ENCODE measurements at regions not wholly inside any gene's neighbourhood (a gene's known extent, or its start where the extent isn't known, plus 50 kb on each side); places are given as distances from the start of the nearest gene placed in this dataset.

- intact Hi-C loops (cut with micrococcal nuclease; ENCODE audit: unreplicated experiment), result no loop called here
- DNase-seq (ENCODE audit: low spot score), result no peak
- H3K27ac ChIP-seq (ENCODE audit: low read depth, low read length, poor library complexity, severe bottlenecking), result no peak overlapping the region
- CTCF ChIA-PET, result no interaction called here
- H3K36me3 ChIP-seq (ENCODE audit: insufficient read depth, low read length, poor library complexity, severe bottlenecking), result no peaks in the 10 kb centered on the region
- no peaks in the 10 kb centered on the region for H3K27me3 ChIP-seq (replicated peaks; ENCODE audit: insufficient read depth, low read depth, low read length, poor library complexity)
- POLR2A ChIA-PET (ENCODE audit: low non-redundant PET), result interaction anchor here (0.8 kb wide), 1 partner anchor 246 kb away, joined by 4 read pairs; no protein-coding TSS in a partner anchor
- TF ChIP-seq, protein P1, sequence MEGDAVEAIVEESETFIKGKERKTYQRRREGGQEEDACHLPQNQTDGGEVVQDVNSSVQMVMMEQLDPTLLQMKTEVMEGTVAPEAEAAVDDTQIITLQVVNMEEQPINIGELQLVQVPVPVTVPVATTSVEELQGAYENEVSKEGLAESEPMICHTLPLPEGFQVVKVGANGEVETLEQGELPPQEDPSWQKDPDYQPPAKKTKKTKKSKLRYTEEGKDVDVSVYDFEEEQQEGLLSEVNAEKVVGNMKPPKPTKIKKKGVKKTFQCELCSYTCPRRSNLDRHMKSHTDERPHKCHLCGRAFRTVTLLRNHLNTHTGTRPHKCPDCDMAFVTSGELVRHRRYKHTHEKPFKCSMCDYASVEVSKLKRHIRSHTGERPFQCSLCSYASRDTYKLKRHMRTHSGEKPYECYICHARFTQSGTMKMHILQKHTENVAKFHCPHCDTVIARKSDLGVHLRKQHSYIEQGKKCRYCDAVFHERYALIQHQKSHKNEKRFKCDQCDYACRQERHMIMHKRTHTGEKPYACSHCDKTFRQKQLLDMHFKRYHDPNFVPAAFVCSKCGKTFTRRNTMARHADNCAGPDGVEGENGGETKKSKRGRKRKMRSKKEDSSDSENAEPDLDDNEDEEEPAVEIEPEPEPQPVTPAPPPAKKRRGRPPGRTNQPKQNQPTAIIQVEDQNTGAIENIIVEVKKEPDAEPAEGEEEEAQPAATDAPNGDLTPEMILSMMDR (conservative IDR thresholded peaks at IDR 0.05; ENCODE audit: low read depth, low read length), result no peak
- no peak for TF ChIP-seq EZH2 (IDR thresholded peaks at IDR 0.05; ENCODE audit: borderline replicate concordance, low read depth, low read length, poor library complexity, severe bottlenecking)
- no TSS peak for BruUV-seq (replicated peaks)
- H3K4me3 ChIP-seq (ENCODE audit: low read depth, low read length, poor library complexity, severe bottlenecking), result no peak overlapping the region
- no peaks in the 10 kb centered on the region for H3K4me1 ChIP-seq (ENCODE audit: insufficient read depth, low read length, poor library complexity, severe bottlenecking)
- H3K9me3 ChIP-seq (ENCODE audit: low read depth, low read length, poor library complexity, severe bottlenecking), result no peaks in the 10 kb centered on the region
Observed at GRCh38 chr6:139514819-139515218, 140.4 kb upstream of the CITED2 start.

DNA sequence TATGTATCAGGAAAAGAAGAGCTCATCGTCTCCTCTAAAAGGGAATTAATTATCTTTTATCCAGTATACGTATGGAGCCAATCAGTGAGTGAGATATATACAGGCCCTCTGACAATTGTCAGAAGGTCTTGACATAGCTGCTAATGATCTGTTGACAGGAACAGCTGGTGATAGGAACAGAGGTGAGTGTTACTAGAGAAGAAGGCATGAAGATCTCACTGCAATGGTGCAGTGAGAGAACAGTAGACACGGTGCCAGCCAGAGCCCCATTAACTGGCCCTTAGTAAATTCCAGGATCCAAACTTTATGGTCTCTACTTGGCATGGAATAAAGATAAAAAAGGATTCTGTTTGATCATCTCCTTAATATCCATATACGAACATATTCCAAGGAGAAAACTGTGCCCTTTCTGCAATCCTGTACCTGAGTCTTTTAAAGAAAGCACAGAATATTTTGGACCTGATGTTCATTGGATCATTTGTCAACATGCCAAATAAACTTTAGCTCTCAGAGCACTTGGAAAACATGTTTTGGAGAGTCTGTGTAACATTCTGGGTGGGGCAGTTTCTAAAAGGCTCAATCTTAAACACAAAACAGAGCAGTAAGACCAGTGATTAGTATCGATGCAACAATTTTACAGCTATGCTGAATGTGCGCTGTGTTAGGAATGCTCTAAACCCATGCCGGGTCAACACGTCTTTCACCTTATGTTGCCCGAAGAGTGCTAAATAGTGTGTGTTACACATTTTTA, 135.8 kb upstream of the CITED2 start:
- Histone ChIP-seq H3K9me3 (ENCODE audit: low read depth, low read length, poor library complexity, severe bottlenecking) (no peaks in the 10 kb centered on the region), H3K4me3 (ENCODE audit: low read depth, low read length, poor library complexity, severe bottlenecking) (no peak overlapping the region), H3K27me3 (replicated peaks; ENCODE audit: insufficient read depth, low read depth, low read length, poor library complexity) (no peaks in the 10 kb centered on the region), H3K4me1 (ENCODE audit: insufficient read depth, low read length, poor library complexity, severe bottlenecking) (no peaks in the 10 kb centered on the region), H3K36me3 (ENCODE audit: insufficient read depth, low read length, poor library complexity, severe bottlenecking) (no peaks in the 10 kb centered on the region), H3K27ac (ENCODE audit: low read depth, low read length, poor library complexity, severe bottlenecking) (no peak overlapping the region)
- TF ChIP-seq, protein P1 (conservative IDR thresholded peaks at IDR 0.05; ENCODE audit: low read depth, low read length), result no peak
- no peak for TF ChIP-seq EZH2 (IDR thresholded peaks at IDR 0.05; ENCODE audit: borderline replicate concordance, low read depth, low read length, poor library complexity, severe bottlenecking)
- BruUV-seq (replicated peaks), result no TSS peak
- POLR2A ChIA-PET (ENCODE audit: low non-redundant PET), result no interaction called here
- CTCF ChIA-PET, result no interaction called here
- DNase-seq (ENCODE audit: low spot score), result no peak
- intact Hi-C loops (cut with micrococcal nuclease; ENCODE audit: unreplicated experiment), result no loop called here

DNA sequence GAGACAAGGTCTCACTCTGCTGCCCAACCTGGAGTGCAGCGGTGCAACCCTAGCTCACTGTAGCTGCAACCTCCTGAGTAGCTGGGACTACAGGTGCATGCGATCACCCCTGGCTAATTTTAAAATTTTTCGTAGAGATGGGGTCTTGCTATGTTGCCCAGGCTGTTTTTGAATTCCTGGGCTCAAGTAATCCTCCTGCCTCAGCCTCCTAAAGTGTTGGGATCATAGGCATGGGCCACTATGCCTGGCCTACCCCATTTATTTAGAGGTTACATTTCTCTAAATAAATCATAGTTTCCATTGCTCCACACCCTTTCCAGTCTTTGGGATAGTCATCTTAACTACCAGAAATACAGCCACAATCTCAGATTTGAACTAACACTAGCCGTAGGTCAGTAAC, 134.7 kb upstream of the CITED2 start:
- BruUV-seq (replicated peaks), result no TSS peak

More for the DNA sequence above, 134.7 kb upstream of the CITED2 start:
- Histone ChIP-seq H3K9me3 (ENCODE audit: low read depth, low read length, poor library complexity, severe bottlenecking) (no peaks in the 10 kb centered on the region), H3K4me3 (ENCODE audit: low read depth, low read length, poor library complexity, severe bottlenecking) (no peak overlapping the region), H3K36me3 (ENCODE audit: insufficient read depth, low read length, poor library complexity, severe bottlenecking) (no peaks in the 10 kb centered on the region), H3K27ac (ENCODE audit: low read depth, low read length, poor library complexity, severe bottlenecking) (no peak overlapping the region), H3K4me1 (ENCODE audit: insufficient read depth, low read length, poor library complexity, severe bottlenecking) (no peaks in the 10 kb centered on the region), H3K27me3 (replicated peaks; ENCODE audit: insufficient read depth, low read depth, low read length, poor library complexity) (no peaks in the 10 kb centered on the region)
- POLR2A ChIA-PET (ENCODE audit: low non-redundant PET), result no interaction called here
- CTCF ChIA-PET, result no interaction called here
- TF ChIP-seq EZH2 (IDR thresholded peaks at IDR 0.05; ENCODE audit: borderline replicate concordance, low read depth, low read length, poor library complexity, severe bottlenecking), result no peak
- TF ChIP-seq, protein P1 (conservative IDR thresholded peaks at IDR 0.05; ENCODE audit: low read depth, low read length), result no peak
- intact Hi-C loops (cut with micrococcal nuclease; ENCODE audit: unreplicated experiment), result no loop called here
- no peak for DNase-seq (ENCODE audit: low spot score)

All from A673 (cell line).